Erythroblast (primary cell): ENCODE measurements at regions not wholly inside any gene's neighbourhood (a gene's known extent, or its start where the extent isn't known, plus 50 kb on each side); places are given as distances from the start of the nearest gene placed in this dataset.
A peak's percentile ranks its signal among the peaks of the same experiment; 100 is the strongest.

Experiments
- DNase-seq, 2 experiments: peaks; one replicate each; lab custom pipeline; 2025; lab: John Stamatoyannopoulos, UW
- GATA1 ChIP-seq: IDR thresholded peaks from 2 replicates; pipeline ENCODE4 v1.6.1; 2011; ENCODE audit warnings: low read depth, mild to moderate bottlenecking, control low read depth, low read length, moderate library complexity
- POLR2A ChIP-seq: IDR thresholded peaks from 2 replicates; pipeline ENCODE4 v1.6.1; 2011; ENCODE audit warnings: mild to moderate bottlenecking, low read length

- TF ChIP-seq POLR2A, result no peak
- no peak for TF ChIP-seq GATA1
- no peak for DNase-seq
Measured at GRCh38 chr2:10183146-10183675, 60.7 kb downstream of the RRM2 start.

- TF ChIP-seq GATA1, result no peak
- TF ChIP-seq POLR2A, result no peak
Measured at GRCh38 chr2:10184421-10184820, 61.9 kb downstream of the RRM2 start.

GRCh38 chr2:10185046-10185445 is 62.5 kb downstream of the RRM2 start:
- DNase-seq, result no peak
- TF ChIP-seq POLR2A (no peak), GATA1 (no peak)

More at GRCh38 chr2:10184421-10184820, 61.9 kb downstream of the RRM2 start:
- no peak for DNase-seq

GRCh38 chr2:10185755-10186154 is 63.2 kb downstream of the RRM2 start:
- no peak for TF ChIP-seq GATA1
- TF ChIP-seq POLR2A, result no peak
- no peak for DNase-seq

- TF ChIP-seq GATA1 (no peak), POLR2A (no peak)
- DNase-seq, result no peak
Measured at GRCh38 chr2:10186868-10187535, 64.5 kb downstream of the RRM2 start.

- TF ChIP-seq GATA1, result no peak
- no peak for TF ChIP-seq POLR2A
- DNase-seq, result no peak
Measured at GRCh38 chr2:10187661-10188060, 65.1 kb downstream of the RRM2 start.

- TF ChIP-seq POLR2A (no peak), GATA1 (no peak)
- DNase-seq, result peak; percentile 16 to 22
Measured at GRCh38 chr2:10188211-10188610, 65.7 kb downstream of the RRM2 start.

GRCh38 chr2:10188729-10189305 is 66.3 kb downstream of the RRM2 start:
- TF ChIP-seq GATA1, result no peak
- TF ChIP-seq POLR2A, result no peak
- no peak for DNase-seq

- TF ChIP-seq POLR2A, result no peak
- TF ChIP-seq GATA1, result no peak
- DNase-seq, result no peak
Measured at GRCh38 chr2:10190255-10190654, 67.7 kb downstream of the RRM2 start.

- TF ChIP-seq GATA1 (no peak), POLR2A (no peak)
- no peak for DNase-seq
Measured at GRCh38 chr2:10190737-10191532, 68.4 kb downstream of the RRM2 start.

GRCh38 chr2:10191554-10191953 is 69.0 kb downstream of the RRM2 start:
- TF ChIP-seq POLR2A (no peak), GATA1 (no peak)
- DNase-seq, result no peak

- no peak for DNase-seq
- TF ChIP-seq GATA1 (no peak), POLR2A (no peak)
Measured at GRCh38 chr2:10192392-10193015, 70.0 kb downstream of the RRM2 start.

- TF ChIP-seq POLR2A (no peak), GATA1 (no peak)
- DNase-seq, result no peak
Measured at GRCh38 chr2:10193276-10193795, 70.8 kb downstream of the RRM2 start.

- TF ChIP-seq POLR2A (no peak), GATA1 (no peak)
- no peak for DNase-seq
Measured at GRCh38 chr2:10193851-10194820, 71.6 kb downstream of the RRM2 start.
